ENCODE measurements at regions not wholly inside any gene's neighbourhood (a gene's known extent, or its start where the extent isn't known, plus 50 kb on each side); places are given as distances from the start of the nearest gene placed in this dataset.
A peak's percentile ranks its signal among the peaks of the same experiment; 100 is the strongest.

DNA sequence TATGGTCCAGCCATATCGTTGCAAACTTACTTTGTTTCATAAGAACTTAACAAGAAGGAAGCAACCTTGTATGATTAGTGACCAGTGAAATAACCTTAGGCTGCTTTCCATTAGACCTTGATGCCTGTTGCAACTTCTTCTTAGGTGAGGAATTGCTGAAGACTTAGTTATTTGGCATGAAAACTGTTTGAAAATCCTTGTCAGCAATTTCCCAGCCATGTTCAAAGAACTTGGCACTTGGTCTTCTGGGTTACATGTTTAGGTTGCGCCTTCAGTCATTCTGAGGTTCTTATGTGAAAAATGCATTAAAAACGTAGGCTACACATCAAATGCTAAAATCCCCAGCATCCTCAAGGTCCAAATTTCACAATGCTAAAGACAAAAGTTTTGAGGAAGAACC lies 232.0 kb upstream of the CEP162 start:
- no peak for DNase-seq

DNA sequence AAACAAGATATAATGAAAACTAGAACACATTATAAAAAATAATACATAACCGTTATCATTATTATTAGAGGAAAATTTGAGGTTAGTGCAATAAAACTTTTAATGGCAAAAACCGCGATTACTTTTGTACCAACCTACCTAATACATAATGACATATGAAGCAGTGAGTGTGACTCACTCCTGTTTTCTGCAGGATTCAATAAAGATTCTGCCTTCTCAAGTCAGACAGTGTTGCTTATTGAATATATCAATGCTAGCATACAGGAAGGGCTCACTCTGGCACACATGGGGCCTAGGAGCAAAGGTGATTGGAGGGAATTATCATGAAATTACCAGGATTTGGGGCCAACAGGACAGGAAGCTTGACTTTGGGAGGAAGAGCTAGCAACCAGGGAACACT lies 230.8 kb upstream of the CEP162 start:
- no peak for DNase-seq

DNA sequence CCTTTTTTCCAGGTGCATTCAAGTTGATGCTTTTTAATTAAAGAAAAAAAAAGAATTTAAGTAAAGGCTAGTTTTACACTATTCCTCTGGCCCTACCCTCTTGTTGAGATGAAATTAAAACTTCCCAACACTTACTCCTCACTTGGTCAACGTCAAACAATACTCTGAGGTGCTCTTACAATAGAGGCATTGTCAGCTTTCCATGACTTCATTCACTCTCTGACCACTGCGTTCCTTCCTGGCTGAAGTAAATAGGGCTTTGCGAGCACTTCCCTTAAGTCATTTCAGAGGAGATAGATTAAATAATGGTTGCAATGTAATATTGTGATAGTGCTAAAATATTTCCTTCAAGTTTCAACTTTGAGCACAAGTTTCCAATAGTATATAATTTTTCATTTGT lies 229.8 kb upstream of the CEP162 start:
- DNase-seq = no peak

DNA sequence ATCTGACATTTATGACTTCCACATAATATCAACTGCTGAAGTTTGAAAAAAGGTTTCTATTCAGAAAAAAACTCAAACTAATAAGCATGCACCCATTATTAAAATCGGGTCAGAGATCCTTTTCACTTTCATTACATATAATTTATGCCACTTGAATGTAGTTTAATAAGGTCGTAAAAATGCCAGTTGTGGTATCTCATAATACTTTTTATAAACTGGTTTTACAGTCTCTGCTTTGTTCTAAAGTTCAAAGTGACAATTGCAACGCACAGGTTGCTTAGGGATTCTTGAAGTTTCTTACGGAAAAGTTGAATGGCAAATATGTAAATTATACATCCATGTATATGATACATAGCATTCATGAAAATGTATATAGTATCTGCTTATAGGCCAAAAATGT lies 229.4 kb upstream of the CEP162 start:
- DNase-seq = no peak

DNA sequence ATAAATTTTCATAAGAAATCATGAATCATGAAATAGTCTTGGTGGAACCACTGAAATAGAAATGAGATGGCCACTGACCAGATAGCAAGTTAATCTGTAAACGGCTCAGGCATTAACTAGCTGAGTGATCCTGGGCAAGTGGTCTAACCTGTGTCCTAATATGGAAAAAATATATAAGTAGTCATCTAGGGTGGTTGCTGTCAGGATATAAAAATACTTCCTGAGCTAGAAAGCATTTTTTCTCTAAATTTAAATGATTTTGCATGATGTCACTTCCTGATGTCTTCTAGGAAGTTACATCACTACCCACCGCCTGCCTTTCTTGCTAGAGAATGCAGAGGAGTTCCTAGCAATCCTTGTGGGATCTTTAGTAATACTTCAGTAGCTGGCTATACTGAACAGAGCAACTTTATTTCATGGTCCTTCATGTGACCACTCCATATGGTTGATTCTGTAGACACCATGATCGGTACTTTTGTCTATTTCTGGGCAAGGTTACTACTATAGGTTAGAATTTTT lies 228.1 kb upstream of the CEP162 start:
- no peak for DNase-seq

DNA sequence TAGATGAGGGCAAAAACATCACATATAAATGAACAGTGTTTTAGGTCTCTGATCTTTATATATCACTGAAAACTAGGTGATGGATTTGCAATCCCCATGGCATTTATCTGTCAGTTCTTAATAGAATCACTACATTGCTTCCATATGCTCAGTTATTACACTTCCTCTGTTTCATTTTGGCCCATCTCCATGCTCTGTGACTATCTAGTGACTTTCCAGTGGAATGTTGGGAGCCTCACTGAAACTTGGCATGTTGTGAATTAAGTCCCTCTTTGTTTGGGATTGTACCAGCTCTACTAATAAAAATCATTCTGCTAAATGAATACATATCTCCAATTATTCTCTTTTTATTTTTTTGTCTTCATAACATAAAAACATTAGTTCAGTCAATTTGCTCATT lies 226.1 kb upstream of the CEP162 start:
- DNase-seq = no peak

DNA sequence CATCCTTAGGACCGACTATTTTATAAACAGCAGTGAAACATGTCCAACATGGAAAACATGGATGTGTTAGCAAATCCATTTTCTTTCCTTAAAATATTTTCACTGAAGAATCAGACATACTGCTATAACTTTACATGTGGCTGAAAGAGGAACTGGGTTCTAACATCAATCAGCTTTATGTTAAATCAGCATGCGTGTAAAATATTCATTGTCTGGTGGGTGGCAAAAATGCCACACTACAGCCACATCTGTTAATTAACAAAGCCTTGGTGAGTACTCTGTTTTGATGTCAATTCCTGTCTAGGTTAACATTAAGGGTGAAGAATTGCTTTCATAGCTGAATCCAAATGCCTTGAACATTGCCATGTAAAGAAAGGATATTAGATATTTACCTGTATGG lies 222.6 kb upstream of the CEP162 start:
- DNase-seq = no peak

DNA sequence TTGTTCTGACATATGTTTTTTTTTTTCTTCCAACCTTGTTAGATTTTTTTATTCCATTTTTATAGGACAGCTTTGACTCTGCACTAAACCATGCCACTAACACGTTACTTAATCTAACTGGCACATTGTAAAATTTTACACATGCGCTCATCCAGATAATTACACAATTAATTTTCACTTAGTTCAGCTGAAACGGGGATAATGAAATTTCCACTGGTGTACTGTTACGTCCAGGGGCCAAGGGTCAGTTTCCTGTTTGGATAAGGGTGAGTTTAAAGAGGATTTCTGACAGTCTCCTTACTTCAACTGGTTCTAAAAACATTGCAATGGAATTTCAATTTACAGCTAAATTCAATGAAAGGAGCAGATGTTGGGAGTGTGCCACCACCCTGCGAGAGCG lies 221.8 kb upstream of the CEP162 start:
- DNase-seq = no peak

DNA sequence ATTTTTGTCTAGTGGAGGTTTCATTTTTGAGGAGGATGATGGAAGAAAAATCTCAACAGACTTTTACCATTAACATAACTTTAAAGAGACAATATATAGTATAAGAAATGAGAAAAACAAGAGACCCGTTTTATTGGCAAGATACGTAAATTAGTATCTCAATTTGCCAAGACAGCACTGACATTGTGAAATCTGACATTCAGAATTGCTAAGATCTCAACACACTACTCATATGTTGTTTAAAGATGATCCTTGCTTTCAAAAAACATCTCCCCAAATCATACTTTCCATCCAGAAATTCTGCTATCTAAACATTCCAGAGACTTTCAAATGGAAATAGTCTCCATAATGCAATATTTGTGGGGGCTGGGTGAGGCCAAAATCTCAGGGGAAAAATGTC lies 220.9 kb upstream of the CEP162 start:
- DNase-seq = no peak

DNA sequence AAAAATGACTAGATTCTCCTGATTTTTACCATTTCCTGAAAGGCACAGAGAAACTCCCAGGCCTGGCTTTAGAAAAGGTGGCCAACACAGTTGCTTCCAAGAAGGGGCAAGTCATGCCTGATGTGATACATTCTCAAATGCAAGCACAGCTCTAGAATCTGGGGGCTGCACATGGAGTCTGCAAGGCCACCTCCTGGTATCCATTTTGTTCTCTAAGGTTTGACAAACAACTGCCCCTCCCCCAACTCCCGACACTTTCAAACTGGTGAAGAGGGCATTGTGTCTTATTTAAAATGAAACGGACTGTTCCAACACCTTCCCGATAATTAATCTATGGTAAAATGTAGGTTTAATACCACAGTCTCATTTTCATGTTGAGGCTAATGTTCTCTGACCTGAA lies 220.2 kb upstream of the CEP162 start:
- DNase-seq = no peak

DNA sequence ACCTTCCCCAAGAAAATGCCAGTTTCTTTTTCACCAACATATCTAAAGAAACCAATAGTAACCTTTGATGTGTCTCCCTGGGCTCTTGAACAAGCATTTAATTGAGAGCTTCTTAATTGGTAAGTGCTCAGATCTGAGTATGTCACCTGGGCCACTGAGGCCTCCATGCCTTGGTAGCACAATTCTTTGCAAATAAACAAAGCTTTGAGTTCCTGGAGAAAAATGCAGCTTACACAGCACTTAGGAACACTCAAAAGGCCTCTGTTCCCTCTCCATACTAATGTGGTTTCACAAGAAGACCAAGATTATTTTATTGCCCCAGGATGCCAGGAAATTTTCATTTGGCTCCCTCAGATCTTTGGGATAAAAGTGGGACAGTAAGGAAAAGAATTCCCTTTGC lies 217.6 kb upstream of the CEP162 start:
- no peak for DNase-seq

DNA sequence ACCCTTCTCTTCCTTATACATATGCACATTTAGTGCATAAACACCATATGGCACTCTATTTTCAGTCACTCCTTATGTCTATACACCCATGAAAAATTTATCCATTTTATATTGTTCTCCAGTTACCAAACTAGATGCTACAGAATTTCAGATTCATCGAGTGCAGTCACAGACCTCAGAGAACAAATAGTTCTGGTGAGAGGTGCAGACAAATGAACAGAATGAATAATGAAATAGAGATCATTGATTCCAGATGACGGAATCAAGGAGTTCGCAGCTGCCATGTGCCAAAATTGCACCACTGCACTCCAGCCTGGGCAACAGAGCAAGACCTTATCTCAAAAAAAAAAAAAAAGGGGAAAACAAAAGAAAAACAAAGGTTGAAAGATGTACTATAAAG lies 214.8 kb upstream of the CEP162 start:
- no peak for DNase-seq

DNA sequence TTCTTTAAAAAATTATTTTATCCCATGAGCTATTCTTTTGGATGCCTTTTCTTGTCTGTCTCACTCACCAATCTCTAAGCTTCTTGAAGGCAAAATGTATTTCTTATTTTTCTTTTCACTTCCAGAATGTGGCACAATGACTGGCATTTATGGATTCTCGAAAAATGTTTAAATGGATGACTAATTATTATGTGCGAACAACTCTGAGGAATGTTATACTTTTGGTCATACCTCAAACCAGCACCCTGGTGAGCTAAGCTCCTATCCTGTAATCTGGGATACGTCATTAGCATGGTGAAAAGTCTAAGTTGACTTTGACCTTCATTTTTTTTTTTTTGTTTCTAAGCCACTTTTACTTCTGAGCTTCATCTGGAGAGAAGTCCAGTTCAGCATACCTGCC lies 214.0 kb upstream of the CEP162 start:
- DNase-seq = no peak

DNA sequence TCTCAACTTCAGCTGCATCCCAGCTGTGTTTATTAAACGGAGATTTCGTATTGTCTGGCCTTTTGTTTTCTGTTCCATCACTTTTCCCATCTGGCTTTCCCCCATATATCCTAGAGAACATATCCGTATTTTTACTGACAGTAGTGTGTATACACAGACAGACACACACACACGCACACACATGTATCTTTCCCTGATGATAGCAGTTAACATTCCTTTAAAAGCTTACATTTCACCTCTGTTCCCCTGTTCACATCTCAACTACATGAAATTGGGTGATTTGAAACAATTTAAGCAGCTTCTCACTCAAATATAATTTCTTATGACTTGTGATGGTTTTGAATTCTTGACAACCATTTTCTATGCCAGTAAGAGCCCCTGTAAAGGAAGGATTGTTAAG lies 207.1 kb upstream of the CEP162 start:
- no peak for DNase-seq

DNA sequence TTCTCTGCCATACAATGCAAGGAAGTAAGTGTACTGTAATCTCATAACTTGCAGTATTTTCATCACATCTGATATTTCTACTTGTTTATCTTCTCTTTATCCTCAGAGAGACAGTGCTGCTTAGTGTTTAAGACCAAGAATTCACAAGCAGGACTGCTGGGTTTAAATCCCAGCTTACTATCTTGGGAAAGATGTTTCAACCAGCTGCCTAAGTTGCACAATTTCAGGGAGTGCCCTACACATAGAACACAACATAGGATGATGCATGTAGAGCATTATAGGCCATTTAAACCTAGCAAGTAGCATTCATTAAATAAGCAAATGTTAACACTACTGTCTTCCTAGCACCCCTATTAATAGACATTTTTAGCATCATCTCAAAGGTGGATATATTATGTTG lies 205.2 kb upstream of the CEP162 start:
- DNase-seq = no peak

DNA sequence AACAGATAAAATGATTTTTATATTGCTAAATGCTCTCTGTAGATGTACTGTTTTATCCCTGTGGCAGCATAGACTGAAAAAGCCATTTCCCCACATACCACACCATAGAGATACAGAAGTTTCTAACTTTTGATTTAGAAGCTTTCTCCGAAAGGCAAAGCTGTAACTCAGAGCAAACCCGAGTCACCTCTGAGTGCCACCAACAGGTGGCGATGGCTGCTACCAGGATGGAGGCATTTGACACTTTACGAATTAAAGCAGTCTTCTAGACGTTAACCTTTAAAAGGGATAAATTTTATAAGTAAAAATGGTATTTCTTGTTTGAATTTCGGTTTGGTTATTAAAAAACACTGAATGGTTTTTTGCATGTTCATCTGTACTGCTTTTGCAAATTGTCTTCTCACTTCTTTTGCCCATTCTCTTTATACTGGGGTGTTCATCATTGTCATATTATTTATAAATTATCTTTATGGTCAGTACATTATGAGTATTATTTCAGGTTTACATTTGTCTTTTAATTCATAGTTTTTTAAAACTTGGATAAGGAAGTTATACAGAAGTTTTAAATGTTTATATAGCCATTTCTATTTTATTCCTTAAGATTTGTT lies 201.0 kb upstream of the CEP162 start:
- peak; percentile 17 for DNase-seq

DNA sequence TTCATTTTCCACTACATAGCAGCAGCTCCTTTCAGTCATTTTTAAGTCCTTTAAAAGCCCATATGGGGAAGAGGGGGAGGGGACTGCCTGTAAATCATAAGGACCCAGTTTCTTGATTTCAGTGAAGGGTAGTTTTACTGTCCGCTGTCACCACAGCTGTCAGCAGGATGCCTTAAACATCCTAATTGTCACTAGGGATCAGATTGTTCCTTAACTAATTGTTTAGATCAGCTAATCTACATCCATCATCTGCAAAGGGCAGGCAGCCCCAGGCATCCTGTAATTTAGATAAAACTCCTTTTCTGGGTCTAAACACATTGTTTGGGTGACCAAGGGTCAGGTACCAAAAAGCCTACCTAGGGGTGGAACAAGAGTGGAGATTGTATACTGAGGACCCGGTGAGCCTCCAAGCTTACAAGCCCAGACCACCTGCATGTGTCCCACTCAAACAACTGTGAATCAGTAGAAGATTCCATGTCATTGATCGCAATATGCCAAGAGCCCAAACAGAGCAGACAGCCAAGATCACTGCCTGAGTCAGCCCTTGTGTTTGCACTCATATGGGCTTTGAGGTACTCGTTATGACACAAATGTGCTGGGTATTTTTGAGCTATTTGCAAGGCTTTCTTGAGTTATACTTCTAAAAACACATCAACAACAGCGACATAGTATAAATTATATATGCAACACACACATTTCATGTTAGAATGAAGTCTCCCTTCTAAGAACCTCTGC lies 198.7 kb upstream of the CEP162 start:
- no peak for DNase-seq

DNA sequence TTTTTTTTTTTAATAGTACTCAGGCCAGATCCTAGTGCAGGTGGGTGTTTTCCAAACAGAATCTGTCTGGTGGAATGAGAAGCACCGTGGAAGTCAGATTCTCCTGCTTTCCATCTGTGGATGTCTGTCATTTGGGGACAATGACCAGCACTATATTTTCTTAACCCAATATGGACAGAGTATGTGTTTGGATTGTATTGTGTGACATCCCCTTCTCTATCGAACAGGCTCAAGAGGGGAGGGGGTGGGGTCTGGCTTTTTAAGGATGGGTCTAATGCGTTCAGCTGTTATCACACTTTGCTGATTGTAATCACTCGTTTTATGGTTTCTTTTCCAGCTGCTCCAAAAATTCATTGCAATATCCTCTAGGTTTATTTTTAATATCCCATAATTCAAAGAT lies 197.5 kb upstream of the CEP162 start:
- no peak for DNase-seq

DNA sequence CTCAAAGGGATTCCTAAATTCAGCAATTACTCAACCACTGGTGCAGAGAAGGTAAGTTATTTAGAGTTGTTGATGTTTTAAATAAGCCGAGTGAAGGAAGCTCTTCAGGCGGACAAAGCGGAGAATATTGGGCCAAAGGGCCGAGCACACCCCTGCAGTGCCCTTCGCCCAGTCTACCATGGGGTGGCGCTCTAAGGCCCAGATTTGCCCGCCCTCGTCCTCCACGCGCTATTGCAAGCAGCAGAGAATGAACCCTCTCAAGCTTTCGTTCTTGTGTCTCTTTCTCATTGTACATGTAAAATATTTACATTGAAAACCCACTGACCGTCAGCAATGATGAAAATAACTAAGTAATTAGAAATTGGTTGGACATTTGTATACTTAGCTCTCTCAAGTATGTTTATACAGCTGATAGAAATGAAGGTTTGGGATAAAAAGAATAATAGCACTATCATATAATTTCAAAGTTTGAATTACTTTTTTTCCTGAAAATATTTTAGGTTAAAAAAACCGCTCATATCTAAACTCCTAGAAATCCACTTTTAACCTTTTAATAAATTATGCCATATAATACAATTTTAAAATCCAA lies 195.0 kb upstream of the CEP162 start:
- no peak for DNase-seq

DNA sequence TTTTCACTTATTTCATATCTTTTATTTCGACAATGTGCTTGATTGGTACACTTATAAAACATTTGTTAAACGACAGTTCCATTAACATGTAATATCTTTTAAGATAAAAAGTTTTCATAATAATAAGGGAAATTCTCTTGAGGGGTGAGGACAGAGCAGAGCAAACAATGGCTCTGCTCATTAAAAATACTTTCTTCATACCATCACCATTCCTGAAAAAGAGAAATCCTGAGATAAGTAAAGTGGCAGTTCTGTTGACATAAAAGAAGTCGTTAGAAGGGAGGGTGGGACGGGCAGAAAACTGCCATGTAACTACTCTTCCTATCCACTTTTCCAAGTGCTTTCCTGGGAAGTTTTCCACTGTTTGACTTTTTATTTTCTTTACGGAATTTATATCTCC lies 193.6 kb upstream of the CEP162 start:
- no peak for DNase-seq

DNA sequence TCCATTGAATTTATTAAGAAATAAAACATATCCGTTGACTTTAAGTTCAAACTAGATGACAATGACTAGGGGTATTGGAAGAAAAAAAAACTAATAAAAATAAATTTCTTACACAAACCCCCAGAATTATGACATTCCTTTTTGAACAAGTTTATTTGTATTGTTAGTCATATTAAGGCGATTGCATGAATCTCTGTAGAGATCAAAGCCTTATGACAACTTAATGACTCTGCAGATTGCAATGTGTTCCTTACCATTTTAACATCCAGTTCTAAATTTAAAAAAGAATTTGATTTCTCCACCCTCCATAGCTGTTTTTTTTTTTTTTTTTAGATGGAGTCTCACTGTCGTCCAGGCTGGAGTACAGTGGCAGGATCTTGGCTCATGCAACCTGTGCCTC lies 189.8 kb upstream of the CEP162 start:
- no peak for DNase-seq

DNA sequence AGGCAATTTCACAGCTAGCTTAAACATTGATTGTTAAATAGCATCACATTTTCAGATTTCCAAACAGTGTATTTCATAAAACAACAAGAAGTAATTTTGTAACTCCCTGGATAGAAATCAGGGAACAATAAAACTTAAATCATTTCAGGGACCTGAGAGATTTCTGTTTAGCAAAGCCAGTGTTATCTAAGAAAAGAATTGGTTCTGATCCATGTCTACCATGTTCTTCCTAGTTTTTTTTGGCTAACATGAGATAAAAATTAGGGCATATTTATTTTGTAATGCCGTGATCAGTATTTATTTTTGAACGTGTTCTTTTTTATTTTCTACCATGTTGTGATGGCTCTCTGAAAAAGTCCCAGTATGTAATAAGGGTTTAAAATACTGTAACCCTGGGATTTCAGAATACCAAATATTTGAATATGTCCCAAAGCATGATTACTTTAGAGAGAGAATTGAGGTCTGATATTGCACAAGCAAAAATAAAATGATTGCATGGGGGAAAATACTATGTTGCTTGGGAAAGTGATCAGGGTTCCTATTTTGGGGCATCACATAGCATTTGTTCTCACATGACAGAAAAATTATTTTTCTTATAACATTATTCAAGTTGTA lies 188.7 kb upstream of the CEP162 start:
- no peak for DNase-seq

DNA sequence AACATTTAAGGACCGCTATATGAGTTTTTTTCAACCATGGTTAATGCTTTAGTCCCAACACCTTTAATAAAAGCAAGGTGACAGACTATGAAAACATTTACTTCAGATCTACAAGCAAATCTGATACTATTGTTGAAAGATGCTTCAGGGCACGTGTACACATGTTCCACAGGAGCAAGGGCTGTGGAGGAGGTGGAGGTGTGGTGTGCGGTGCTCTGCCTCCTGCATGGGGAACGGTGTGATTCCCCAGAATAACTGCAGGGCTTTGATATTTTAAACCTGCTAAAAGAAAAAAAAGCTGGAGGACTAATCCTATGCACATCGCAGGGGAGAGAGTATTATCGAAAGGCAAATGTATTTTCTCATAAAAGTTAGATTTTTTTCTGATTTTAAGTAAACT lies 188.1 kb upstream of the CEP162 start:
- DNase-seq = no peak

DNA sequence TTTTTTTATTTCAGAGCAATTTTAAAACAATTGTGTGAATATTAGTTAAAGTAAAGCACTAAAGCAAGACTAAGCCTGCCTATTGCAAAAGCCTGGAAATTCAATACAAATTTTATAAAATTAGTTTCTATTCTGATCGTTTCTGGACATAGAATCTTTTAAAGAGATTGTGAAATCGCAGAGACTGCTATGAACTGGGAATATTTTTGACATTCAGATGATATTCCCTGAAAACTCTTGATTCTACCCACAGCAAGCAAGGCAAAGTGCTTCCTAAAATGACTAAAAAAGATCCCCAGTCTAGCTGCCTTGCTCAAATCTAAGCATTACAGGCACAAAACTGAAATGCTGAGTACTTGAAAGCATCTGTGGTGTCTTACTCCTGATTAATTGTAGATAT lies 187.6 kb upstream of the CEP162 start:
- DNase-seq = no peak

All from MV-4-11 (cell line).